ENCODE measurements at regions not wholly inside any gene's neighbourhood (a gene's known extent, or its start where the extent isn't known, plus 50 kb on each side); places are given as distances from the start of the nearest gene placed in this dataset.
"Not testable (repeated sequence)": the region's sequence is repeated elsewhere in the genome, so short reads cannot be mapped to it uniquely, and the experiment has no call there.

GRCh38 chr5:173684535-173684934 is 68.1 kb upstream of the BOD1 start:
- H3K27ac ChIP-seq (ENCODE audit: low read depth, low read length); H2BK20ac ChIP-seq (ENCODE audit: low read length); H2BK5ac ChIP-seq (ENCODE audit: low read depth, low read length); H4K8ac ChIP-seq (ENCODE audit: extremely low read depth, insufficient read depth, low read length); H3K79me2 ChIP-seq (ENCODE audit: control insufficient read depth in 1 of 2, insufficient read depth in 2 of 2, low read length in 2 of 2); H3K36me3 ChIP-seq (ENCODE audit: control insufficient read depth in 2 of 4, insufficient read depth in 4 of 4, low read length in 3 of 4); DNase-seq (ENCODE audit: low read depth in 1 of 2, low spot score in 2 of 2); H3K4ac ChIP-seq (replicated peaks; ENCODE audit: insufficient read length, low read depth, low read length); H3K23ac ChIP-seq (ENCODE audit: insufficient read length); H2BK12ac ChIP-seq (ENCODE audit: low read depth, low read length); H3K27me3 ChIP-seq (replicated peaks in 1 of 4; ENCODE audit: control insufficient read depth in 3 of 4, extremely low read depth in 1 of 4, insufficient read depth in 3 of 4, low read length in 3 of 4); H3K14ac ChIP-seq (ENCODE audit: insufficient read length); H4K20me1 ChIP-seq (replicated peaks in 1 of 2; ENCODE audit: control insufficient read depth in 1 of 2, insufficient read depth in 2 of 2, low read length in 2 of 2); H3K56ac ChIP-seq (replicated peaks; ENCODE audit: insufficient read length, low read depth, low read length); H3K4me3 ChIP-seq (ENCODE audit: extremely low read depth in 1 of 4, insufficient read depth in 2 of 4, low read depth in 3 of 4, low read length in 4 of 4); H2AK5ac ChIP-seq (ENCODE audit: low read depth, low read length); H3K23me2 ChIP-seq (ENCODE audit: low read depth, low read length); H3K9me3 ChIP-seq (ENCODE audit: insufficient read depth in 2 of 2, low read depth in 1 of 2, low read length in 1 of 2); H4K91ac ChIP-seq (replicated peaks; ENCODE audit: insufficient read length, low read length); H4K5ac ChIP-seq (ENCODE audit: insufficient read length, low read depth, low read length); H3K9ac ChIP-seq (replicated peaks in 1 of 4; ENCODE audit: extremely low read depth in 1 of 4, low read depth in 3 of 4, low read length in 3 of 4); H3K4me1 ChIP-seq (replicated peaks in 1 of 4; ENCODE audit: control insufficient read depth in 3 of 4, insufficient read depth in 4 of 4, low read length in 3 of 4); FAIRE-seq; H2BK15ac ChIP-seq (ENCODE audit: low read length); H2BK120ac ChIP-seq (replicated peaks; ENCODE audit: low read depth, low read length); H3K79me1 ChIP-seq (ENCODE audit: low read depth, low read length); H3K18ac ChIP-seq (ENCODE audit: extremely low read depth, low read length); H2AFZ ChIP-seq (ENCODE audit: low read length); H3K4me2 ChIP-seq (ENCODE audit: insufficient read depth in 1 of 2, low read depth in 2 of 2, low read length in 2 of 2): not testable (repeated sequence)
- POLR2A ChIA-PET (ENCODE audit: partially characterized antibody) = interaction anchor here (0.8 to 1.4 kb wide), 2 partner anchors 14 to 21 kb away, joined by 3 to 4 read pairs; no protein-coding TSS in a partner anchor
- WGBS, 2 experiments (ENCODE audit: extremely low coverage in 1 of 2, insufficient coverage in 1 of 2, insufficient read length in 1 of 2, insufficient replicate concordance in 2 of 2, low coverage in 1 of 2, low lambda C conversion rate in 2 of 2, missing lambda C conversion rate in 1 of 2) = 89% methylated on average over 5 of the region's 5 CpGs; no CpG with 5 or more reads in 1 of the 2 experiments
- TF ChIP-seq SP1 (IDR thresholded peaks at IDR 0.05; ENCODE audit: low read depth, low read length) = 0 out of 2 replicates have a peak, but pooled peaks have one; percentile 19
- CTCF ChIA-PET (ENCODE audit: partially characterized antibody) = interaction anchor here (0.9 to 1.3 kb wide), 3 partner anchors 104 to 278 kb away, joined by 3 read pairs; no protein-coding TSS in a partner anchor
